Neural cell (in vitro differentiated cells): ENCODE measurements at regions not wholly inside any gene's neighbourhood (a gene's known extent, or its start where the extent isn't known, plus 50 kb on each side); places are given as distances from the start of the nearest gene placed in this dataset.

Experiments used
- H2AFZ ChIP-seq: fragments of 200-600, 300-800 bp; sonication (generic), shearing (Covaris generic); 2 replicates; pipeline ENCODE4 v1.6.0; 2014; ENCODE audit warnings: low read depth, mild to moderate bottlenecking, antibody characterized with exemption, low read length, moderate library complexity
- H3F3A ChIP-seq: fragments of 200-600 bp; shearing (Covaris generic); 2 replicates; pipeline ENCODE4 v1.6.1; 2016; ENCODE audit warnings: mild to moderate bottlenecking, moderate library complexity, mixed read lengths, antibody characterized with exemption, low read length; ENCODE audit not compliant: insufficient read depth, poor library complexity, severe bottlenecking
- H3K27ac ChIP-seq: fragments of 200-600, 300-800 bp; sonication (generic), shearing (Covaris generic); 2 replicates; pipeline ENCODE4 v1.5.1; 2014; ENCODE audit warnings: mild to moderate bottlenecking, low read length, moderate library complexity
- H3K27me3 ChIP-seq: fragments of 300-800, 200-600 bp; sonication (generic), shearing (Covaris generic); 2 replicates; pipeline ENCODE4 v1.6.0; 2014; ENCODE audit warnings: mild to moderate bottlenecking, low read depth, low read length, moderate library complexity; ENCODE audit not compliant: insufficient read depth
- H3K36me3 ChIP-seq: fragments of 300-800, 200-600 bp; sonication (generic), shearing (Covaris generic); 2 replicates; pipeline ENCODE4 v1.5.1; 2014; ENCODE audit warnings: mild to moderate bottlenecking, antibody characterized with exemption, low read length, moderate library complexity; ENCODE audit not compliant: insufficient read depth
- H3K4me2 ChIP-seq: fragments of 300-800, 200-600 bp; sonication (generic), shearing (Covaris generic); 2 replicates; pipeline ENCODE4 v1.6.0; 2014; ENCODE audit warnings: mild to moderate bottlenecking, low read length
- H3K4me3 ChIP-seq: fragments of 300-800, 200-600 bp; sonication (generic), shearing (Covaris generic); 2 replicates; pipeline ENCODE4 v1.5.1; 2014; ENCODE audit warnings: mild to moderate bottlenecking, low read length, moderate library complexity
- H3K79me2 ChIP-seq: fragments of 200-600 bp; shearing (Covaris generic); replicated peaks from 2 replicates; pipeline ENCODE4 v1.6.0; 2014; ENCODE audit warnings: mild to moderate bottlenecking, low read length, moderate library complexity; ENCODE audit not compliant: insufficient read depth
- H3K9ac ChIP-seq: fragments of 300-800, 200-600 bp; sonication (generic), shearing (Covaris generic); 2 replicates; pipeline ENCODE4 v1.6.1; 2016; ENCODE audit warnings: mild to moderate bottlenecking, low read length, mixed read lengths
- H3K9me2 ChIP-seq: fragments of 200-600 bp; shearing (Covaris generic); 2 replicates; pipeline ENCODE4 v1.6.1; 2016; ENCODE audit warnings: mild to moderate bottlenecking, low read length, mixed read lengths; ENCODE audit not compliant: insufficient read depth
- H3K9me3 ChIP-seq: fragments of 200-600, 300-800 bp; sonication (generic), shearing (Covaris generic); 2 replicates; pipeline ENCODE4 v1.6.1; 2016; ENCODE audit warnings: mild to moderate bottlenecking, mixed run types, low read length, moderate library complexity, mixed read lengths
- H4K20me1 ChIP-seq: fragments of 200-600 bp; shearing (Covaris generic); 2 replicates; pipeline ENCODE4 v1.6.1; 2016; ENCODE audit warnings: mild to moderate bottlenecking, mixed run types; ENCODE audit not compliant: insufficient read depth
- EP300 ChIP-seq: fragments of 450-650 bp; conservative IDR thresholded peaks from 2 replicates; pipeline ENCODE4 v1.6.1; 2014; ENCODE audit warnings: antibody characterized with exemption, mild to moderate bottlenecking, moderate library complexity; ENCODE audit not compliant: poor library complexity, severe bottlenecking
- EZH2 ChIP-seq: fragments of 200-600, 300-800 bp; shearing (Covaris generic), sonication (generic); IDR thresholded peaks from 2 replicates; pipeline ENCODE4 v1.6.1; 2014; ENCODE audit warnings: antibody characterized with exemption, low read length, borderline replicate concordance, mild to moderate bottlenecking; ENCODE audit not compliant: insufficient read depth, poor library complexity, severe bottlenecking
- MXI1 ChIP-seq: fragments of 450-650 bp; conservative IDR thresholded peaks from 2 replicates; pipeline ENCODE4 v1.6.1; 2014; ENCODE audit warnings: antibody characterized with exemption, mild to moderate bottlenecking; ENCODE audit not compliant: poor library complexity, severe bottlenecking
- POLR2AphosphoS5 ChIP-seq: IDR thresholded peaks from 2 replicates; pipeline ENCODE4 v1.6.1; 2012
- RAD21 ChIP-seq: fragments of 450-650 bp; conservative IDR thresholded peaks from 2 replicates; pipeline ENCODE4 v1.6.1; 2014; ENCODE audit warnings: antibody characterized with exemption, mild to moderate bottlenecking, moderate library complexity
- REST ChIP-seq: IDR thresholded peaks from 2 replicates; pipeline ENCODE4 v1.6.1; 2012; ENCODE audit warnings: borderline replicate concordance
- SMC3 ChIP-seq: fragments of 450-650 bp; conservative IDR thresholded peaks from 2 replicates; pipeline ENCODE4 v1.6.1; 2014; ENCODE audit warnings: antibody characterized with exemption, mild to moderate bottlenecking, moderate library complexity; ENCODE audit not compliant: poor library complexity
- TAF1 ChIP-seq: IDR thresholded peaks from 2 replicates; pipeline ENCODE4 v1.6.1; 2012; ENCODE audit warnings: low read depth
- TF ChIP-seq, protein P1 (sequence below): fragments of 450-650 bp; IDR thresholded peaks from 2 replicates; pipeline ENCODE4 v1.5.1; 2014; ENCODE audit warnings: antibody characterized with exemption, mild to moderate bottlenecking, moderate library complexity; ENCODE audit not compliant: poor library complexity, severe bottlenecking

GRCh38 chr14:30194741-30195148 is 267.1 kb upstream of the PRKD1 start:
- Histone ChIP-seq H3K79me2 (no peaks in the 10 kb centered on the region), H3K9ac (no peak overlapping the region), H3K4me2 (no peak overlapping the region), H3K9me3 (no peaks in the 10 kb centered on the region), H2AFZ (no peak overlapping the region), H3K9me2 (no peaks in the 10 kb centered on the region), H3K27me3 (no peaks in the 10 kb centered on the region), H3F3A (no peaks in the 10 kb centered on the region), H3K4me3 (no peak overlapping the region), H3K27ac (no peak overlapping the region), H4K20me1 (no peaks in the 10 kb centered on the region), H3K36me3 (no peaks in the 10 kb centered on the region)
- TF ChIP-seq EZH2 (no peak), REST (no peak), MXI1 (no peak), POLR2AphosphoS5 (no peak), TAF1 (no peak), SMC3 (no peak), EP300 (no peak), RAD21 (no peak)
- TF ChIP-seq, protein P1, sequence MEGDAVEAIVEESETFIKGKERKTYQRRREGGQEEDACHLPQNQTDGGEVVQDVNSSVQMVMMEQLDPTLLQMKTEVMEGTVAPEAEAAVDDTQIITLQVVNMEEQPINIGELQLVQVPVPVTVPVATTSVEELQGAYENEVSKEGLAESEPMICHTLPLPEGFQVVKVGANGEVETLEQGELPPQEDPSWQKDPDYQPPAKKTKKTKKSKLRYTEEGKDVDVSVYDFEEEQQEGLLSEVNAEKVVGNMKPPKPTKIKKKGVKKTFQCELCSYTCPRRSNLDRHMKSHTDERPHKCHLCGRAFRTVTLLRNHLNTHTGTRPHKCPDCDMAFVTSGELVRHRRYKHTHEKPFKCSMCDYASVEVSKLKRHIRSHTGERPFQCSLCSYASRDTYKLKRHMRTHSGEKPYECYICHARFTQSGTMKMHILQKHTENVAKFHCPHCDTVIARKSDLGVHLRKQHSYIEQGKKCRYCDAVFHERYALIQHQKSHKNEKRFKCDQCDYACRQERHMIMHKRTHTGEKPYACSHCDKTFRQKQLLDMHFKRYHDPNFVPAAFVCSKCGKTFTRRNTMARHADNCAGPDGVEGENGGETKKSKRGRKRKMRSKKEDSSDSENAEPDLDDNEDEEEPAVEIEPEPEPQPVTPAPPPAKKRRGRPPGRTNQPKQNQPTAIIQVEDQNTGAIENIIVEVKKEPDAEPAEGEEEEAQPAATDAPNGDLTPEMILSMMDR: no peak

GRCh38 chr14:30195941-30196340 is 268.3 kb upstream of the PRKD1 start:
- no peak overlapping the region for H2AFZ ChIP-seq
- no peaks in the 10 kb centered on the region for H3K9me2 ChIP-seq
- H3K27me3 ChIP-seq: no peaks in the 10 kb centered on the region
- no peak overlapping the region for H3K4me3 ChIP-seq
- H3K9ac ChIP-seq: no peak overlapping the region
- H3K4me2 ChIP-seq: no peak overlapping the region
- TF ChIP-seq RAD21 (no peak), REST (no peak), TAF1 (no peak), EP300 (no peak), EZH2 (no peak), POLR2AphosphoS5 (no peak), MXI1 (no peak), SMC3 (no peak)
- TF ChIP-seq, protein P1: no peak
- no peaks in the 10 kb centered on the region for H3F3A ChIP-seq
- H4K20me1 ChIP-seq: no peaks in the 10 kb centered on the region
- H3K79me2 ChIP-seq: no peaks in the 10 kb centered on the region
- no peaks in the 10 kb centered on the region for H3K36me3 ChIP-seq
- no peak overlapping the region for H3K27ac ChIP-seq
- H3K9me3 ChIP-seq: no peaks in the 10 kb centered on the region
